Psoas muscle (tissue), 7 donors: ENCODE measurements at regions not wholly inside any gene's neighbourhood (a gene's known extent, or its start where the extent isn't known, plus 50 kb on each side); places are given as distances from the start of the nearest gene placed in this dataset.

Experiments
- ATAC-seq, 4 donors: fragments of 200-7000 bp; cut with Tn5 transposase; one replicate each; pipeline ENCODE4 v1.9.1; 2020; ENCODE audit warnings: moderate library complexity in 3 of 4, mild to moderate bottlenecking in 2 of 4
- DNase-seq, 2 donors: peaks; one replicate each; pipeline ENCODE4 v3.0.0-alpha.2; 2020
- H3K27ac ChIP-seq: fragments of 200-600 bp; one replicate; pipeline ENCODE4 v1.8.0; 2022
- H3K27me3 ChIP-seq, 3 donors: fragments of 200-600 bp in 1 of 3; one replicate each; pipeline versions ENCODE4 v1.6.1 to v1.8.0; 2013 to 2022; ENCODE audit warnings: low read length in 2 of 3, mild to moderate bottlenecking in 2 of 3, moderate library complexity in 1 of 3; ENCODE audit not compliant: insufficient read depth in 3 of 3
- H3K36me3 ChIP-seq, 2 donors: fragments of 200-600 bp in 1 of 2; one replicate each; pipeline versions ENCODE4 v1.6.1 to v1.8.0; 2013 to 2022; ENCODE audit warnings: low read depth in 1 of 2, mild to moderate bottlenecking in 1 of 2, moderate library complexity in 1 of 2; ENCODE audit not compliant: insufficient read depth in 1 of 2
- H3K4me1 ChIP-seq: fragments of 200-600 bp; one replicate; pipeline ENCODE4 v1.8.0; 2022
- H3K4me3 ChIP-seq: fragments of 200-600 bp; one replicate; pipeline ENCODE4 v1.8.0; 2022; ENCODE audit warnings: mild to moderate bottlenecking
- H3K9me3 ChIP-seq: fragments of 200-600 bp; one replicate; pipeline ENCODE4 v1.8.0; 2022
- WGBS, 3 donors: extraction: QIAGEN DNeasy Blood & Tissue Kit; methylation state at CpG; one replicate each; pipeline versions ENCODE4 v1.1.6 to v1.1.7; 2013; 5-methylcytosine and 5-hydroxymethylcytosine counted together
- intact Hi-C, 2 donors: fragments of 100-400 bp; cut with DNase I; formaldehyde crosslinking; loops; one replicate each; pipeline versions ENCODE4 v1.11.0 to v1.14.2; 2022
- TF ChIP-seq, protein P1 (sequence below): fragments of 200-600 bp; IDR thresholded peaks from one replicate; pipeline ENCODE4 v1.8.0; 2022; ENCODE audit warnings: antibody characterized with exemption
- donor health status: healthy with polysubstance abuse.
- donor health status: DM: no; HTN: no; CAD: no; lungs with moderate emphysema.
- donor health status: Bipolar disorder and iron deficiency.
- donor health status: healthy.
- donor health status: DM: yes; HTN: yes; CAD: no.
- donor health status: DM: no; HTN: no; CAD: no.
- donor health status: DM: yes; HTN: yes; CAD: no.

DNA sequence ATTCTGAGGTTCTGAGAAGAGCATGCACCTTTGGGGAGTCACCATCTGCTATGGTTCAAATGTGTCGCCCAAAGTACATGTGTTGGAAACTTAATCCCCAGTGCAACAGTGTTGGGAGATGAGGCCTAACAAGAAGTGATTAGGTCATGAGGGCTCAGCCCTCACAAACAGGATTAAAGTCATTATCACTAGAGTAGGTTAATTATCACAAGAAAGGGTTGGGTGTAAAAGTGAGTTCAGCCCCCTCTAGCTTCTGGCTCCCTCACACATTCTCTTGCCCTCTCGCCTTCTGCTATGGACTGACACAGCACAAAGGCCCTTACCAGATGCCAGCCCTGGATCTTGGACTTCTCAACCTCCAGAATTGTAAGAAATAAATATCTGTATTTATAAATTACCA lies 100.3 kb upstream of the C10orf90 start:
- WGBS, 3 donors: 83 to 95% (median 87%) methylated on average over 2 of the region's 2 CpGs
- H3K36me3 ChIP-seq: no peaks in the 10 kb centered on the region
- H3K27me3 ChIP-seq: peaks cover 0 to 2% (median 0%) of the 10 kb centered on the region in 3 donors
- TF ChIP-seq, protein P1, sequence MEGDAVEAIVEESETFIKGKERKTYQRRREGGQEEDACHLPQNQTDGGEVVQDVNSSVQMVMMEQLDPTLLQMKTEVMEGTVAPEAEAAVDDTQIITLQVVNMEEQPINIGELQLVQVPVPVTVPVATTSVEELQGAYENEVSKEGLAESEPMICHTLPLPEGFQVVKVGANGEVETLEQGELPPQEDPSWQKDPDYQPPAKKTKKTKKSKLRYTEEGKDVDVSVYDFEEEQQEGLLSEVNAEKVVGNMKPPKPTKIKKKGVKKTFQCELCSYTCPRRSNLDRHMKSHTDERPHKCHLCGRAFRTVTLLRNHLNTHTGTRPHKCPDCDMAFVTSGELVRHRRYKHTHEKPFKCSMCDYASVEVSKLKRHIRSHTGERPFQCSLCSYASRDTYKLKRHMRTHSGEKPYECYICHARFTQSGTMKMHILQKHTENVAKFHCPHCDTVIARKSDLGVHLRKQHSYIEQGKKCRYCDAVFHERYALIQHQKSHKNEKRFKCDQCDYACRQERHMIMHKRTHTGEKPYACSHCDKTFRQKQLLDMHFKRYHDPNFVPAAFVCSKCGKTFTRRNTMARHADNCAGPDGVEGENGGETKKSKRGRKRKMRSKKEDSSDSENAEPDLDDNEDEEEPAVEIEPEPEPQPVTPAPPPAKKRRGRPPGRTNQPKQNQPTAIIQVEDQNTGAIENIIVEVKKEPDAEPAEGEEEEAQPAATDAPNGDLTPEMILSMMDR: no peak
- no peak overlapping the region for H3K27ac ChIP-seq
- H3K9me3 ChIP-seq: no peaks in the 10 kb centered on the region
- H3K4me1 ChIP-seq: no peaks in the 10 kb centered on the region
- intact Hi-C loops: no loop called here
- no peak overlapping the region for H3K4me3 ChIP-seq
- DNase-seq (no peak), ATAC-seq (no peak)

DNA sequence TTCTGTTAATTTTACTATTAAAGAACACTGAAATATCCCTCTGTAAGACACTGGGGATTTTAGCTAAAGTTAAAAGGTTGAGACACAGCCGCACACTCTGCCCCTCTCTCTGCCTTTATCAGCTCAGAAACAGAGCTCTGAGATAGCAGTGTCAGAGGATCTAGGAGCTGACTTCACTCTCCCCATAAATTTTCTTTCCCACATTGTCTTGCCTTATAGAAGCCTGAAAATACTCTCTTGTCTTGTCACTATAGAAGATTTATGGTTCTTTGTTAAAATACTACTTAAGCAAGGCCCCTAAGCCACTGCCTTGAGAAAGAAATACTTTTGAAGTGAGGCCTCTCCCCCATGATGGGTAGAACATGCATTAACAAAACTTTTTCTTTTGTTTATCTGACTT lies 105.7 kb upstream of the C10orf90 start:
- DNase-seq: no peak
- Histone ChIP-seq H3K27ac (no peak overlapping the region), H3K27me3 (peaks cover 0 to 3% (median 0%) of the 10 kb centered on the region in 3 donors), H3K4me1 (no peaks in the 10 kb centered on the region), H3K4me3 (no peak overlapping the region), H3K36me3 (no peaks in the 10 kb centered on the region), H3K9me3 (no peaks in the 10 kb centered on the region)
- TF ChIP-seq, protein P1: no peak
- WGBS, 3 donors: 63 to 80% (median 69%) methylated on average over 1 of the region's 1 CpG
- intact Hi-C loops: no loop called here
- ATAC-seq: no peak

- intact Hi-C loops: no loop called here
- 62 to 73% (median 72%) methylated on average over 10 of the region's 10 CpGs for WGBS, 3 donors
- TF ChIP-seq, protein P1: no peak
These were observed 107.2 kb upstream of the C10orf90 start for GRCh38 chr10:126777714-126778113.

GRCh38 chr10:126781450-126782216 lies 111.1 kb upstream of the C10orf90 start:
- WGBS, 3 donors: 29 to 57% (median 41%) methylated on average over 3 of the region's 3 CpGs
- DNase-seq: no peak
- TF ChIP-seq, protein P1: no peak
- Histone ChIP-seq H3K4me3 (no peak overlapping the region), H3K4me1 (no peaks in the 10 kb centered on the region), H3K9me3 (no peaks in the 10 kb centered on the region), H3K27me3 (peaks cover 0 to 7% (median 0%) of the 10 kb centered on the region in 3 donors), H3K27ac (no peak overlapping the region), H3K36me3 (no peaks in the 10 kb centered on the region)
- intact Hi-C loops: no loop called here
- ATAC-seq: no peak

More at GRCh38 chr10:126777714-126778113, 107.2 kb upstream of the C10orf90 start:
- H3K27ac ChIP-seq: no peak overlapping the region
- no peak overlapping the region for H3K4me3 ChIP-seq
- DNase-seq (no peak), ATAC-seq (no peak)
- no peaks in the 10 kb centered on the region for H3K36me3 ChIP-seq
- no peaks in the 10 kb centered on the region for H3K9me3 ChIP-seq
- no peaks in the 10 kb centered on the region for H3K4me1 ChIP-seq
- H3K27me3 ChIP-seq: peaks cover 0 to 6% (median 0%) of the 10 kb centered on the region in 3 donors
